GM18502 (cell line): ENCODE measurements at regions not wholly inside any gene's neighbourhood (a gene's known extent, or its start where the extent isn't known, plus 50 kb on each side); places are given as distances from the start of the nearest gene placed in this dataset.

Source experiments
- ATAC-seq: cut with Tn5 transposase; IDR thresholded peaks from one replicate; pipeline ENCODE4 v1.9.1; 2021; ENCODE audit warnings: mild to moderate bottlenecking; ENCODE audit not compliant: unreplicated experiment, poor library complexity

- ATAC-seq: no peak
These were observed 162.1 kb upstream of the SALL1 start for GRCh38 chr16:51313198-51313597.

- ATAC-seq: no peak
These were observed 161.5 kb upstream of the SALL1 start for GRCh38 chr16:51312363-51313150.

- no peak for ATAC-seq
These were observed 159.1 kb upstream of the SALL1 start for GRCh38 chr16:51310159-51310558.

GRCh38 chr16:51306886-51307595 is 156.0 kb upstream of the SALL1 start:
- no peak for ATAC-seq

- ATAC-seq: no peak
These were observed 155.0 kb upstream of the SALL1 start for GRCh38 chr16:51306116-51306515.

GRCh38 chr16:51305337-51305736 is 154.3 kb upstream of the SALL1 start:
- ATAC-seq: no peak

- ATAC-seq: no peak
These were observed 151.0 kb upstream of the SALL1 start for GRCh38 chr16:51302042-51302441.

- ATAC-seq: no peak
These were observed 147.7 kb upstream of the SALL1 start for GRCh38 chr16:51298800-51299199.

- ATAC-seq: no peak
These were observed 139.6 kb upstream of the SALL1 start for GRCh38 chr16:51290442-51291285.

GRCh38 chr16:51289336-51289735 is 138.3 kb upstream of the SALL1 start:
- ATAC-seq: no peak

- ATAC-seq: no peak
These were observed 136.2 kb upstream of the SALL1 start for GRCh38 chr16:51287121-51287755.

GRCh38 chr16:51286272-51286671 is 135.2 kb upstream of the SALL1 start:
- ATAC-seq: no peak

- no peak for ATAC-seq
These were observed 125.3 kb upstream of the SALL1 start for GRCh38 chr16:51276336-51276735.

GRCh38 chr16:51272420-51272819 is 121.3 kb upstream of the SALL1 start:
- no peak for ATAC-seq

- ATAC-seq: no peak
These were observed 120.2 kb upstream of the SALL1 start for GRCh38 chr16:51271156-51271701.

- no peak for ATAC-seq
These were observed 117.2 kb upstream of the SALL1 start for GRCh38 chr16:51268237-51268636.

- no peak for ATAC-seq
These were observed 116.6 kb upstream of the SALL1 start for GRCh38 chr16:51267681-51268080.

GRCh38 chr16:51262428-51262827 is 111.4 kb upstream of the SALL1 start:
- no peak for ATAC-seq

GRCh38 chr16:51261919-51262318 is 110.8 kb upstream of the SALL1 start:
- ATAC-seq: no peak

- no peak for ATAC-seq
These were observed 104.4 kb upstream of the SALL1 start for GRCh38 chr16:51255349-51255972.
